SIG-M5 treated with dmso at 0.1 percent for 504 hours (cell line): ENCODE measurements at regions not wholly inside any gene's neighbourhood (a gene's known extent, or its start where the extent isn't known, plus 50 kb on each side); places are given as distances from the start of the nearest gene placed in this dataset.
"Not testable (repeated sequence)": the region's sequence is repeated elsewhere in the genome, so short reads cannot be mapped to it uniquely, and the experiment has no call there.

Experiments
- DNase-seq: peaks from one replicate; lab custom pipeline; 2025; ENCODE audit not compliant: unreplicated experiment; lab: John Stamatoyannopoulos, UW

DNA sequence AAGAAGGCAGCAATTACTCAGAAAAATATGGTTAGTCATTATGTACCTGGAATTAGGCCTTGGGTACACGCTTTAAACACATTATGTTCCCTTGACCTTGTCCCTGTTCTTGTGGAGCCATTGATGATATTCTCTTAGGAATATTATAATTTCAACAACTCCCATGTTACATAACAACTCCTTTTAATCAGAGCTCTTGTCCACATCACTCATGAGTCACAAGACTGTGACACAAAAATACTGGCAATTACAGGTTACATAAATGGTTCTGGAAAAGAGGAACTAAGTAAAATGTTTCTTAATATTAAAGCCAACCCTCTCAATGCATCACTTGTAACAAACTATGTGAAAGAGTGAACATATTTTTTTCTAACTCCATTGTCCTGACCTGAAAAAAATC, 143.8 kb upstream of the PCLO start:
- DNase-seq: peak; percentile 63

- no peak for DNase-seq
Measured at GRCh38 chr7:83305027-83305426, 142.3 kb upstream of the PCLO start.

GRCh38 chr7:83301416-83301815, 138.7 kb upstream of the PCLO start:
- DNase-seq: no peak

- no peak for DNase-seq
Measured at GRCh38 chr7:83290211-83290610, 127.5 kb upstream of the PCLO start.

- DNase-seq: no peak
Measured at GRCh38 chr7:83289419-83289993, 126.8 kb upstream of the PCLO start.

GRCh38 chr7:83280671-83281070, 118.0 kb upstream of the PCLO start:
- DNase-seq: no peak

DNA sequence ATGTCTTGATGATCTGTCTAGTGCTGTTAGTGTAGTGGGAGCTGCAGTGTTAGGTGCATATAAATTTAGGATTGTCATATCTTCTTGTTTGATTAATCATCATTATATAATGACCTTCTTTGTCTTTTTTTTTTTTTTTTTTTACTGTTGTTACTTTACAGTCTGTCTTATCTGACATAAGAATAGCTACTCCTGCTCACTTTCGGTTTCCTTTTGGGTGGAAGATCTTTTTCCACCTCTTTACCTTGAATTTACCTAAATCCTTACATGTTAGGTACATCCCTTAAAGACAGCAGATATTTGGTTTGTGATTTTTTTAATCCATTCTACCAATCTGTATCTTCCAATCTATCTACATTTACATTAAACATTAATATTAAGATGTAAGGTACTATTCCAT, 113.6 kb upstream of the PCLO start:
- DNase-seq: no peak

- no peak for DNase-seq
Measured at GRCh38 chr7:83273699-83274098, 111.0 kb upstream of the PCLO start.

DNA sequence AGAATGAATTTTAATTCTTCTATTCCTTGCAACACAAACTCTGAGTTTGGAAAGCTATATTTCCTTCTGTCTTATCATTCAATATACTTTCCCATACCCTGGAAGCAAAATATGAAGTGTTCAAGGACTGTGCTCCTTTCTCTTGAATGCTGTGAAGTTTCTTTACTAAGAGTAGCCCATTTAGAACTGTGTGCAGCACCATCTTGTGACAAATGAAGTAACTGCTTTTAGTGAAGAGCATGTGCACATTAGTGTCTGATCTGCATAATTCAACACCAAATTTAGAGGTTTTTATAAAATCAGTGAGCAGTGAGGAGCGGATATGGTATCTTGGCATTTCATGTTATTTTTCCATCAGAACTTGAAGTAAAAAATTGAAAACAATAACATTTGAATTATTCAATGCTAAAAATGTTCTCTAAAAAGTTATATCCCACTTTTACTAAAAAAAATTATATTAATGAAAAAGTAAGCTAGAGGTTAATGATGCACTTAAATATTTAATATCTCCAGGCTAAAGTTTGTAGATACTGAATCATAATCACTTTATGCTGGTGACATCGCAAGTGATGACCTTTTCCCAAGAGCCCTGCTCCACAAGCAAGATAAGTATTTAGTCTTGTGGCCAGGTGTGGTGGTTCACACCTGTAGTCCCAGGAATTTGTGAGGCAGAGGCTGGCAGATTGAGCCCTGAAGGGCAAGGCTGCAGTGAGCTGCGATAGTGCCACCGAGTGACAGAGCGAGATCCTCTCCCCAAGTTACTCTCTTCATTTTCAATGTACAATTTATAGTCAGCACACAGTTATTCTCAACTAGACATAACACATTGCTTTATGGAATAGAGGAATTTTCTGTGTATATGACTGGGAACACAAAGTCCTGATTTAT, 108.8 kb upstream of the PCLO start:
- DNase-seq: peak; percentile 47

GRCh38 chr7:83270407-83270806, 107.7 kb upstream of the PCLO start:
- no peak for DNase-seq

DNA sequence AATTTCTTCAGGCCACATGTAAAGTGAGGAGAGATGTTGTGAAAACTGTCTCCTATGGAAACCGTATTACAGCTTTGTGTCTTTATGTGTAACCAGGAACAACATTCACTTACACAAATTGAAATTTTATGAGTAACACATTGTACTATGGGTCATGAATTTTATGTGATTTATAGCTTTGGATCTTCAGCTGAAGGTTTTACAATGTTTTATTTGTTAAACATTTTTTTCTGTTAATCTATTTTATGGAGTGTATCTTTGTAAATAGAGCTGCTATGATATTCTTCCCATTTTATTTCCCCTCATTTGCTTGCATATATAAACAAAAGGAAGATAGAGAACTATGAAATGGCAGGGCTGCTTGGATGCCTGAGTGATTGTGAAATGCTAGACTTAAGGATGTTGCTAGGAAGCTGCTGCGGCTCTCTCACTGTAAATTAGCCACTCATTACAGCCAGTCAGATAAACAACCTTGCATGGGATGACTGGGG, 104.5 kb upstream of the PCLO start:
- no peak for DNase-seq

- DNase-seq: not testable (repeated sequence)
Measured at GRCh38 chr7:83263442-83264034, 100.9 kb upstream of the PCLO start.

GRCh38 chr7:83259064-83259463, 96.4 kb upstream of the PCLO start:
- no peak for DNase-seq

- DNase-seq: no peak
Measured at GRCh38 chr7:83248000-83248399, 85.3 kb upstream of the PCLO start.

DNA sequence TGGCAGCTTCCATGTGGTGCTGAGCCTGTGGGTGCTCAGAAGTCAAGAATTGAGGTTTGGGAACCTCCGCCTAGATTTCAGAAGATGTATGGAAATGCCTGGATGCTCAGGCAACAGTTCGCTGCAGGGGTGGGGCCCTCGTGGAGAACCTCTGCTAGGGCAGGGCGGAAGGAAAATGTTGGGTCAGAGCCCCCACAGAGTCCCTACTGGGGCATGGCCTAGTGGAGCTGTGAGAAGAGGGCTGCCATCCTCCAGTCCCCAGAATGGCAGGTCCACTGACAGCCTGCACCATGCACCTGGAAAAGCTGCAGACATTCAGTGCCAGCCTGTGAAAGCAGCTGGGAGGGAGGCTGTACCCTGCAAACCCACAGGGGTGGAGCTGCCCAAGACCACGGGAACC, 56.5 kb upstream of the PCLO start:
- not testable (repeated sequence) for DNase-seq

- DNase-seq: no peak
Measured at GRCh38 chr7:83212883-83213282, 50.2 kb upstream of the PCLO start.
